ENCODE measurements at regions not wholly inside any gene's neighbourhood (a gene's known extent, or its start where the extent isn't known, plus 50 kb on each side); places are given as distances from the start of the nearest gene placed in this dataset.
A peak's percentile ranks its signal among the peaks of the same experiment; 100 is the strongest.

- H3K36me3 ChIP-seq (ENCODE audit: insufficient read depth, low read length) = no peaks in the 10 kb centered on the region
- H3K4me1 ChIP-seq (ENCODE audit: control insufficient read depth, insufficient read depth, low read length, unreplicated experiment) = peaks cover 30% of the 10 kb centered on the region
- peak overlapping the region; percentile 81 for H3K27ac ChIP-seq (ENCODE audit: low read depth, low read length)
- H3K79me2 ChIP-seq (ENCODE audit: control insufficient read depth, insufficient read depth, low read length, unreplicated experiment) = peaks cover 32% of the 10 kb centered on the region
- no peak overlapping the region for H3K4me3 ChIP-seq (ENCODE audit: low read depth, low read length)
- no peak overlapping the region for H2AFZ ChIP-seq (ENCODE audit: low read length, unreplicated experiment)
- no peaks in the 10 kb centered on the region for H3K27me3 ChIP-seq (ENCODE audit: insufficient read depth, low read length)
Observed at GRCh38 chr17:63170795-63171194, 204.8 kb downstream of the TANC2 start.

GRCh38 chr17:63171428-63172393, 205.7 kb downstream of the TANC2 start:
- Histone ChIP-seq H3K4me1 (ENCODE audit: control insufficient read depth, insufficient read depth, low read length, unreplicated experiment) (peaks cover 30% of the 10 kb centered on the region), H3K4me3 (ENCODE audit: low read depth, low read length) (peak overlapping the region; percentile 26), H3K79me2 (ENCODE audit: control insufficient read depth, insufficient read depth, low read length, unreplicated experiment) (peaks cover 23% of the 10 kb centered on the region), H3K27me3 (ENCODE audit: insufficient read depth, low read length) (no peaks in the 10 kb centered on the region), H3K36me3 (ENCODE audit: insufficient read depth, low read length) (no peaks in the 10 kb centered on the region; the same call in 1 of the 2 replicates), H2AFZ (ENCODE audit: low read length, unreplicated experiment) (no peak overlapping the region), H3K27ac (ENCODE audit: low read depth, low read length) (peak overlapping the region; percentile 81)

- H3K36me3 ChIP-seq (ENCODE audit: insufficient read depth, low read length) = peaks cover 5% of the 10 kb centered on the region; the same call in 1 of the 2 replicates
- no peak overlapping the region for H3K4me3 ChIP-seq (ENCODE audit: low read depth, low read length)
- H3K27ac ChIP-seq (ENCODE audit: low read depth, low read length) = no peak overlapping the region
- no peaks in the 10 kb centered on the region for H3K27me3 ChIP-seq (ENCODE audit: insufficient read depth, low read length)
- H2AFZ ChIP-seq (ENCODE audit: low read length, unreplicated experiment) = no peak overlapping the region
- peaks cover 30% of the 10 kb centered on the region for H3K4me1 ChIP-seq (ENCODE audit: control insufficient read depth, insufficient read depth, low read length, unreplicated experiment)
- peaks cover 22% of the 10 kb centered on the region for H3K79me2 ChIP-seq (ENCODE audit: control insufficient read depth, insufficient read depth, low read length, unreplicated experiment)
Observed at GRCh38 chr17:63173450-63173849, 207.4 kb downstream of the TANC2 start.

DNA sequence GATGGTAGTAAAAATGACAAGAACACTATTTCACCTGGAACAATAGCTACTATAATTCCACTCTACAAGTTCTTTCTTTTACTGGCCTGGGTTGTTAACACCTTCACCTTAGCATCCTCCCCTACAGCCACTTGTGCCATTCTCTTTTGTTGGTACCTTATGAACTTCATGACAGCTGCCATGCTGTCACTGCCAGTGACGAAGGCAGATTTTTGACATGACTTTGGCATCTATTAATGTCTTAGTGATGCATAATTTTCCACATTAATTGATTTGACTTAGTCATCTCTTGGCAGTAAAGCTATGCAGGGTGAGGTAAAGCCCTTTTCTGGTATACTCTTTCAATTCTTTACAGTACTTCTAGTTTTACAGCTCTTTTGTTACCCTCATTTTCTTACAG, 207.9 kb downstream of the TANC2 start:
- Histone ChIP-seq H3K36me3 (ENCODE audit: insufficient read depth, low read length) (peaks cover 5% of the 10 kb centered on the region; the same call in 1 of the 2 replicates), H3K27me3 (ENCODE audit: insufficient read depth, low read length) (no peaks in the 10 kb centered on the region), H3K79me2 (ENCODE audit: control insufficient read depth, insufficient read depth, low read length, unreplicated experiment) (peaks cover 22% of the 10 kb centered on the region), H3K4me1 (ENCODE audit: control insufficient read depth, insufficient read depth, low read length, unreplicated experiment) (peaks cover 30% of the 10 kb centered on the region), H2AFZ (ENCODE audit: low read length, unreplicated experiment) (no peak overlapping the region), H3K4me3 (ENCODE audit: low read depth, low read length) (no peak overlapping the region), H3K27ac (ENCODE audit: low read depth, low read length) (no peak overlapping the region)

DNA sequence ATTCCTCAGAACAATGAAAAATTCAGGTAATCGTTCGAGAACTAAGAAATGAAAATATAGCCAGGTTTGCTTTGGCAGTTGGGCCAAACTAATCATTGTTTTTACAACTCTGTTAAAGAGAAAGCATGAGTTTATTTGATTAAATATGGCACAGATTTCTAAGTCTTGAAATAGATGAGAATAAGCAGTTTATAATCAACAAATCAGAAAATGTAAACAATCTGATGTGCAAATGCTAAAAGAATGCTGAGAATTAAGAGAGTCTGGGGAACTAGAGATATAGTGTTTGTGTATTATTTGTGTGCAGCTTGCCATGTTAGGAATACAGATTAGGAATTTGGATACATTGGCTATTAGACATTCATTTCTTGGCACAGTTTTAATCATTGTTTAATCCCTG, 212.5 kb downstream of the TANC2 start:
- Histone ChIP-seq H3K27me3 (ENCODE audit: insufficient read depth, low read length) (no peaks in the 10 kb centered on the region), H3K27ac (ENCODE audit: low read depth, low read length) (no peak overlapping the region), H3K79me2 (ENCODE audit: control insufficient read depth, insufficient read depth, low read length, unreplicated experiment) (peaks cover 7% of the 10 kb centered on the region), H2AFZ (ENCODE audit: low read length, unreplicated experiment) (no peak overlapping the region), H3K4me3 (ENCODE audit: low read depth, low read length) (no peak overlapping the region), H3K36me3 (ENCODE audit: insufficient read depth, low read length) (peaks cover 11% of the 10 kb centered on the region), H3K4me1 (ENCODE audit: control insufficient read depth, insufficient read depth, low read length, unreplicated experiment) (peaks cover 15% of the 10 kb centered on the region)

GRCh38 chr17:63181856-63182255, 215.8 kb downstream of the TANC2 start:
- Histone ChIP-seq H2AFZ (ENCODE audit: low read length, unreplicated experiment) (no peak overlapping the region), H3K4me3 (ENCODE audit: low read depth, low read length) (no peak overlapping the region), H3K4me1 (ENCODE audit: control insufficient read depth, insufficient read depth, low read length, unreplicated experiment) (no peaks in the 10 kb centered on the region), H3K27me3 (ENCODE audit: insufficient read depth, low read length) (no peaks in the 10 kb centered on the region), H3K27ac (ENCODE audit: low read depth, low read length) (no peak overlapping the region), H3K36me3 (ENCODE audit: insufficient read depth, low read length) (peaks cover 11% of the 10 kb centered on the region), H3K79me2 (ENCODE audit: control insufficient read depth, insufficient read depth, low read length, unreplicated experiment) (peaks cover 2% of the 10 kb centered on the region)

DNA sequence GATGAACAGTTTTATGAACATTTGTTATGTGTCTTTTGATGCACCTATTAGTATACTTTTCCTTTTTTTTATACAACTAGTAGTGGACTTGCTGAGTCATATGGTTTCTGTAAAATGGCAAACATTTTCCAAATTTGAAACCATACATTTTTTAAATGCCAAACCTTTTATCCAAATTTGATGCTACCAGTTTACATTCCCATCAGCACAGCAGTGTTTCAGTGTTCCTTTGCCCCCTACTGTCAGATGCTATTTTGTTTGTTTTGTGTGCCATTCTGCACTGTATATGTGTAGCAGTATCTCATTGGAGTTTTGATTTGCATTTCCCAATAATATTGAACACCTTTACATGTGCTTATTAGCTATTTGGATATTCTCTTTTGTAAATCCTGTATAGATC, 219.4 kb downstream of the TANC2 start:
- H3K4me1 ChIP-seq (ENCODE audit: control insufficient read depth, insufficient read depth, low read length, unreplicated experiment) = peaks cover 19% of the 10 kb centered on the region
- H2AFZ ChIP-seq (ENCODE audit: low read length, unreplicated experiment) = no peak overlapping the region
- H3K79me2 ChIP-seq (ENCODE audit: control insufficient read depth, insufficient read depth, low read length, unreplicated experiment) = peaks cover 2% of the 10 kb centered on the region
- H3K27me3 ChIP-seq (ENCODE audit: insufficient read depth, low read length) = no peaks in the 10 kb centered on the region
- no peak overlapping the region for H3K27ac ChIP-seq (ENCODE audit: low read depth, low read length)
- H3K4me3 ChIP-seq (ENCODE audit: low read depth, low read length) = no peak overlapping the region
- H3K36me3 ChIP-seq (ENCODE audit: insufficient read depth, low read length) = peaks cover 6% of the 10 kb centered on the region

DNA sequence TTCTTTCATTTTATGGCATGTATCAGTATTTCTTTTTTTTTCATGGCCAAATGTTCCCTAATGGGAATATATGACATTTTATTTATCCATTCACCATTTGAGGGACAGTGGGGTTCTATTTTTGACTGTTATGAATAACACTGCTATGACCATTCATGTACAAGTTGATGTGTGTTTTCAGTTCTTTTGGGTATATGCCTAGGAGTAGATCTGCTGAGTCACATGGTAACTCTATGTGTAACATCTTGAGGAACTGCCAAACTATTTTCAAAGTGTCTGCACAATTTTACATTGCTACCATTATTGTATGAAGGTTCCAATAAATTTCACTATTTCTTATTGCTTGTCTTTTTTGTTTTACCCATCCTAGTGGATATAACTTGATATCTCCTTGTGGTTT, 223.0 kb downstream of the TANC2 start:
- Histone ChIP-seq H3K36me3 (ENCODE audit: insufficient read depth, low read length) (0 out of 2 replicates have a peak, but pooled peaks cover under 1% of the 10 kb centered on the region), H3K4me1 (ENCODE audit: control insufficient read depth, insufficient read depth, low read length, unreplicated experiment) (peaks cover 19% of the 10 kb centered on the region), H3K27me3 (ENCODE audit: insufficient read depth, low read length) (no peaks in the 10 kb centered on the region), H3K79me2 (ENCODE audit: control insufficient read depth, insufficient read depth, low read length, unreplicated experiment) (peaks cover 11% of the 10 kb centered on the region), H2AFZ (ENCODE audit: low read length, unreplicated experiment) (no peak overlapping the region), H3K4me3 (ENCODE audit: low read depth, low read length) (peak overlapping the region; percentile 6; the same call in 1 of the 2 replicates), H3K27ac (ENCODE audit: low read depth, low read length) (peak overlapping the region; percentile 79)

DNA sequence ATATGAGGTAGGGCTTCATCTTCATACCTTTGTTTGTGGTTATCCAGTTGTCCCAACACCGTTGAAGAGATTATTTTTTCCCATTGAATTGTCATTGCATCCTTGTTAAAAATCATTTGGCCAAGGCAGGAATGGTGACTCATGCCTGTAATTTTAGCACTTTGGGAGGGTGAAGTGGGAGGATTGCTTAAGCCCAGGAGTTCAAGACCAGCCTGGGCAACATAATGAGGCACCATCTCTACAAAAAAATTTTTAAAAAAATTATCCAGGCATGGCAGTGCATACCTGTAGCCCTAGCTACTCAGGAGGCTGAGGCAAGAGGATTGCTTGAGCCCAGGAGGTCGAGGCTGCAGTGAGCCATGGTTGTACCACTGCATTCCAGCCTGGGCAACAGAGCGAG, 223.9 kb downstream of the TANC2 start:
- peaks cover 22% of the 10 kb centered on the region for H3K4me1 ChIP-seq (ENCODE audit: control insufficient read depth, insufficient read depth, low read length, unreplicated experiment)

DNA sequence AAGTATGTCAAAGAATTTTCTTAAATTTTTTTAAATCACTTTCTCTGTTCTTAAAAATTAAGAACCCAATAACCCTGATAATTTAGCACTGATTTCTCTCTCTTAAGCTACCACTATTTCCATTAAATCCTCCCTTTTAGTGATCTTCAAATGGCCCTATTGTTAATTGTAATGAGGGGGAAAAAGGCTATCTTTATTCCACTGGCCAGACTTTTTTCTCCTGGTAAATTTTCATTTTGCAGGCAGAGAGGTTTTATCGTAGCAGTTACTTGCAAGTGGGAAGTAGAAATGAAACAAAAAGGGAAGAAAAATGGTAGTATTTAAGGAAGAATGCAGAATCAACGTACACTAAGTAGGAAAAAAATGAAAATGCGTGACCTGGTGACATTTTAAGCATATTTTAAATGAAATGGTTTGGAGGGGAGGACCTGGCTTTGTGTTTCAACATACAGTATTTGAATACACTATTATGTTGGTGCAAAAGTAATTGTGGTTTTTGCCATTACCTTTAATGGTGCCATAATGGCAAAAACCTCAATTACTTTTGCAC, 224.9 kb downstream of the TANC2 start:
- Histone ChIP-seq H2AFZ (ENCODE audit: low read length, unreplicated experiment) (no peak overlapping the region), H3K79me2 (ENCODE audit: control insufficient read depth, insufficient read depth, low read length, unreplicated experiment) (peaks cover 10% of the 10 kb centered on the region), H3K4me3 (ENCODE audit: low read depth, low read length) (no peak overlapping the region), H3K4me1 (ENCODE audit: control insufficient read depth, insufficient read depth, low read length, unreplicated experiment) (peaks cover 22% of the 10 kb centered on the region), H3K36me3 (ENCODE audit: insufficient read depth, low read length) (peaks cover 8% of the 10 kb centered on the region; the same call in 1 of the 2 replicates), H3K27ac (ENCODE audit: low read depth, low read length) (no peak overlapping the region), H3K27me3 (ENCODE audit: insufficient read depth, low read length) (no peaks in the 10 kb centered on the region)

More for the DNA sequence above, 223.9 kb downstream of the TANC2 start:
- Histone ChIP-seq H3K4me3 (ENCODE audit: low read depth, low read length) (0 out of 2 replicates have a peak overlapping the region, but pooled peaks have one; percentile 6), H3K27ac (ENCODE audit: low read depth, low read length) (peak overlapping the region; percentile 79), H3K79me2 (ENCODE audit: control insufficient read depth, insufficient read depth, low read length, unreplicated experiment) (peaks cover 11% of the 10 kb centered on the region), H3K27me3 (ENCODE audit: insufficient read depth, low read length) (no peaks in the 10 kb centered on the region), H3K36me3 (ENCODE audit: insufficient read depth, low read length) (0 out of 2 replicates have a peak, but pooled peaks cover 3% of the 10 kb centered on the region), H2AFZ (ENCODE audit: low read length, unreplicated experiment) (no peak overlapping the region)

All from ACC112 (cell line).